ENCODE measurements at regions not wholly inside any gene's neighbourhood (a gene's known extent, or its start where the extent isn't known, plus 50 kb on each side); places are given as distances from the start of the nearest gene placed in this dataset.
"Not testable (repeated sequence)": the region's sequence is repeated elsewhere in the genome, so short reads cannot be mapped to it uniquely, and the experiment has no call there.

- not testable (repeated sequence) for DNase-seq (ENCODE audit: low read depth)
Measured at GRCh38 chr5:177857642-177858200, 75.0 kb upstream of the FAM153A start.

GRCh38 chr5:177856474-177856873, 73.8 kb upstream of the FAM153A start:
- DNase-seq (ENCODE audit: low read depth), result not testable (repeated sequence)

- not testable (repeated sequence) for DNase-seq (ENCODE audit: low read depth)
Measured at GRCh38 chr5:177847914-177848313, 65.2 kb upstream of the FAM153A start.

- DNase-seq (ENCODE audit: low read depth), result not testable (repeated sequence)
Measured at GRCh38 chr5:177846598-177846997, 63.9 kb upstream of the FAM153A start.

GRCh38 chr5:177845906-177846305, 63.2 kb upstream of the FAM153A start:
- DNase-seq (ENCODE audit: low read depth), result not testable (repeated sequence)

DNA sequence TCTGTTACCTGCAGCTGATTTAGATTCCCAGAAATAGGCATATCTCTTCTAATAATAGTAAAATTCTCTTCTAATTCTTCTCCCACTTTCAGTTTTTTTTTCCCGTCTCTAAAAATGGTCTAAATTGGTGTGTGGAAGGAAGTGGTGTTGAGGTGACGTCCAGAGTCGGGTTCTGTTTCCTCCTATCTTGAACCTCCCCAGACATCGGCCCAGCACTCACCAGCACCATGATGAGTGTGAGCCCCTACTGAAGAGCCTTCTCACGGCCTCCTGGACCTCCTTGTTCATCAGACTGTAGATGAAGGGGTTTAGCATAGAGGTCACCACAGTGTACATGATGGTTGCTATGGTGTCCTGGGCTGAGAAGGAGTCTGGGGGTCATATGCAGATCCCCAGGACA, 53.5 kb upstream of the FAM153A start:
- DNase-seq (ENCODE audit: low read depth), result not testable (repeated sequence)
